ENCODE measurements at regions not wholly inside any gene's neighbourhood (a gene's known extent, or its start where the extent isn't known, plus 50 kb on each side); places are given as distances from the start of the nearest gene placed in this dataset.

GRCh38 chr10:84845628-84846261, 517.4 kb downstream of the CCSER2 start:
- Mint-ChIP-seq H3K27me3 (ENCODE audit: insufficient read depth, low read depth, poor library complexity) (peaks cover 2% of the 10 kb centered on the region), H3K4me3 (no peak overlapping the region), H3K9me3 (no peaks in the 10 kb centered on the region), H3K27ac (no peak overlapping the region), H3K4me1 (peaks cover 3% of the 10 kb centered on the region; the same call in 2 of the 3 replicates), H3K36me3 (ENCODE audit: low read depth) (no peaks in the 10 kb centered on the region)
- ATAC-seq (peak; percentile 72), DNase-seq (ENCODE audit: low spot score) (peak; percentile 39)
- Histone ChIP-seq H4K20me1 (replicated peaks; ENCODE audit: insufficient read depth) (no peaks in the 10 kb centered on the region), H3K4me1 (ENCODE audit: insufficient read depth) (no peaks in the 10 kb centered on the region), H3K9me2 (ENCODE audit: insufficient read depth) (no peaks in the 10 kb centered on the region), H3K36me3 (ENCODE audit: insufficient read depth) (no peaks in the 10 kb centered on the region), H3F3A (replicated peaks; ENCODE audit: low read depth) (no peaks in the 10 kb centered on the region), H2AFZ (no peak overlapping the region), H3K27ac (ENCODE audit: low read depth) (no peak overlapping the region), H3K4me2 (no peak overlapping the region), H3K27me3 (ENCODE audit: insufficient read depth) (no peaks in the 10 kb centered on the region), H3K4me3 (no peak overlapping the region), H3K79me2 (replicated peaks; ENCODE audit: insufficient read depth) (no peaks in the 10 kb centered on the region)
- TF ChIP-seq REST (IDR thresholded peaks at IDR 0.05; ENCODE audit: unreplicated experiment) (no peak), CTCF (conservative IDR thresholded peaks at IDR 0.05; ENCODE audit: low read depth in 2 of 2) (peak; percentile 45 to 48)

GRCh38 chr10:84846658-84847316, 518.4 kb downstream of the CCSER2 start:
- no peak overlapping the region for H3K4me3 Mint-ChIP-seq
- TF ChIP-seq EZH2 (IDR thresholded peaks at IDR 0.05; ENCODE audit: low read depth, unreplicated experiment) (no peak), ZNF331 (CRISPR knock-in tag; IDR thresholded peaks at IDR 0.05; ENCODE audit: low read depth) (no peak), EZH2phosphoT487 (IDR thresholded peaks at IDR 0.05; ENCODE audit: unreplicated experiment) (no peak)

More at GRCh38 chr10:84846658-84847316, 518.4 kb downstream of the CCSER2 start:
- DNase-seq (ENCODE audit: low spot score) (no peak), ATAC-seq (no peak; the same call in 2 of the 3 replicates)
- Histone ChIP-seq H3K9me2 (ENCODE audit: insufficient read depth) (no peaks in the 10 kb centered on the region), H2AFZ (no peak overlapping the region), H3K79me2 (replicated peaks; ENCODE audit: insufficient read depth) (no peaks in the 10 kb centered on the region), H3K27ac (ENCODE audit: low read depth) (no peak overlapping the region), H3K36me3 (ENCODE audit: insufficient read depth) (no peaks in the 10 kb centered on the region), H3K27me3 (ENCODE audit: insufficient read depth) (no peaks in the 10 kb centered on the region), H4K20me1 (replicated peaks; ENCODE audit: insufficient read depth) (no peaks in the 10 kb centered on the region), H3K4me3 (no peak overlapping the region), H3K4me2 (no peak overlapping the region), H3K4me1 (ENCODE audit: insufficient read depth) (no peaks in the 10 kb centered on the region), H3F3A (replicated peaks; ENCODE audit: low read depth) (no peaks in the 10 kb centered on the region)
- Mint-ChIP-seq H3K4me1 (peaks cover 3% of the 10 kb centered on the region; the same call in 2 of the 3 replicates), H3K9me3 (no peaks in the 10 kb centered on the region), H3K36me3 (ENCODE audit: low read depth) (no peaks in the 10 kb centered on the region), H3K27me3 (ENCODE audit: insufficient read depth, low read depth, poor library complexity) (no peaks in the 10 kb centered on the region), H3K27ac (no peak overlapping the region)

Measured in GM23338 (cell line).